Hepatocyte (in vitro differentiated cells): ENCODE measurements at regions not wholly inside any gene's neighbourhood (a gene's known extent, or its start where the extent isn't known, plus 50 kb on each side); places are given as distances from the start of the nearest gene placed in this dataset.

ENCODE experiments used
- EZH2 ChIP-seq: fragments of 200-600 bp; sonication (generic); IDR thresholded peaks from 2 replicates; pipeline ENCODE4 v1.6.1; 2016; ENCODE audit warnings: antibody characterized with exemption, mild to moderate bottlenecking, borderline replicate concordance
- EZH2phosphoT487 ChIP-seq: fragments of 200-600 bp; sonication (generic); IDR thresholded peaks from one replicate; pipeline ENCODE4 v1.6.1; 2018; ENCODE audit warnings: antibody characterized with exemption, mild to moderate bottlenecking, low read depth, moderate library complexity; ENCODE audit not compliant: unreplicated experiment, severe bottlenecking
- TF ChIP-seq, protein P1 (sequence below): fragments of 200-600 bp; sonication (generic); IDR thresholded peaks from 2 replicates; pipeline ENCODE4 v1.5.1; 2016; ENCODE audit warnings: antibody characterized with exemption, mild to moderate bottlenecking; ENCODE audit not compliant: poor library complexity

DNA sequence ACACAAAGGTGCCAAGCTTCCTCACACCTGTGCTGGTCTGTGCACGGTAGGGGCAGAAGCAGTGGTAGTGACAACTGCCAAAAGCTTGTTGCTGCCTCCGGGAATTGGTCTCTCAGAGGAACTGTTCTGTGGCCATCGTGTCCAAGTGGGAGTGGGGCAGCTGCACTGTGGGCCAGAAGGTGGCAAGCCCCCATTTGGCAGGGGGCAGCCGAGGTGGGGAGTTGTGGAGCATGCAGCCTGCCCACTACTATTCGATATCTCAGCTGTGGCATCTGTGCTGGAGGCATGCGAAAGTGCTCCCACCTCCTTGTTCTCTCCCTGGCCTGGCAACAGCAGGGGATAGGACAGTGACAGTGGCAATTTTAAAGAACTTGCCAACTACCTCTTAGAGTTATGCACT lies 192.8 kb downstream of the TBX22 start:
- TF ChIP-seq, protein P1, sequence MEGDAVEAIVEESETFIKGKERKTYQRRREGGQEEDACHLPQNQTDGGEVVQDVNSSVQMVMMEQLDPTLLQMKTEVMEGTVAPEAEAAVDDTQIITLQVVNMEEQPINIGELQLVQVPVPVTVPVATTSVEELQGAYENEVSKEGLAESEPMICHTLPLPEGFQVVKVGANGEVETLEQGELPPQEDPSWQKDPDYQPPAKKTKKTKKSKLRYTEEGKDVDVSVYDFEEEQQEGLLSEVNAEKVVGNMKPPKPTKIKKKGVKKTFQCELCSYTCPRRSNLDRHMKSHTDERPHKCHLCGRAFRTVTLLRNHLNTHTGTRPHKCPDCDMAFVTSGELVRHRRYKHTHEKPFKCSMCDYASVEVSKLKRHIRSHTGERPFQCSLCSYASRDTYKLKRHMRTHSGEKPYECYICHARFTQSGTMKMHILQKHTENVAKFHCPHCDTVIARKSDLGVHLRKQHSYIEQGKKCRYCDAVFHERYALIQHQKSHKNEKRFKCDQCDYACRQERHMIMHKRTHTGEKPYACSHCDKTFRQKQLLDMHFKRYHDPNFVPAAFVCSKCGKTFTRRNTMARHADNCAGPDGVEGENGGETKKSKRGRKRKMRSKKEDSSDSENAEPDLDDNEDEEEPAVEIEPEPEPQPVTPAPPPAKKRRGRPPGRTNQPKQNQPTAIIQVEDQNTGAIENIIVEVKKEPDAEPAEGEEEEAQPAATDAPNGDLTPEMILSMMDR = no peak
- no peak for TF ChIP-seq EZH2
- TF ChIP-seq EZH2phosphoT487 = no peak
